OCI-LY3 (cell line): ENCODE measurements at regions not wholly inside any gene's neighbourhood (a gene's known extent, or its start where the extent isn't known, plus 50 kb on each side); places are given as distances from the start of the nearest gene placed in this dataset.

ENCODE experiments used
- EZH2phosphoT487 ChIP-seq: fragments of 200-600 bp; shearing (Covaris generic); IDR thresholded peaks from 2 replicates; pipeline ENCODE4 v1.6.1; 2018; ENCODE audit warnings: antibody characterized with exemption, mixed run types, low read depth
- TF ChIP-seq, protein P1 (sequence below): fragments of 200-600, 300-600 bp; sonication (generic); IDR thresholded peaks from 2 replicates; pipeline ENCODE4 v1.5.1; 2014; ENCODE audit warnings: antibody characterized with exemption, low read length, low read depth

DNA sequence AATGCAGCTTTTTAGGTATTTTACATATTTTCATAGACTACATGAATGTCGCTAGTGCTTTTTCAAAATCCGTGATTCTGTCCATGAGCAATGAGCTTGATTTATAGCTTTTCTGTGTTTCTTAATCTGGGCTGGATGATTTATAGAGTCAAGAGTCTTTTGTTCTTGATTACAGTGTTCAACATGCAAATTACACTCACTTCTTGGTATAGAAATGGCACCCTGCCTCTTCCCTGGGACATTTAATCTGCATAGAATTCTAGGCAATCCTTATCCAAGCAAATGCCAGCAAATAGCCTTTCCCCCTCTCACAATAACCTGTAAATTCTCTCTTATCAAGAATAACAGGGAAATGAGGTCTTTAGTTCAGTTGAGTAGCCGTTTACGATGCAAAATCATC is 246.2 kb upstream of the SEMA3C start:
- TF ChIP-seq EZH2phosphoT487 = no peak
- TF ChIP-seq, protein P1, sequence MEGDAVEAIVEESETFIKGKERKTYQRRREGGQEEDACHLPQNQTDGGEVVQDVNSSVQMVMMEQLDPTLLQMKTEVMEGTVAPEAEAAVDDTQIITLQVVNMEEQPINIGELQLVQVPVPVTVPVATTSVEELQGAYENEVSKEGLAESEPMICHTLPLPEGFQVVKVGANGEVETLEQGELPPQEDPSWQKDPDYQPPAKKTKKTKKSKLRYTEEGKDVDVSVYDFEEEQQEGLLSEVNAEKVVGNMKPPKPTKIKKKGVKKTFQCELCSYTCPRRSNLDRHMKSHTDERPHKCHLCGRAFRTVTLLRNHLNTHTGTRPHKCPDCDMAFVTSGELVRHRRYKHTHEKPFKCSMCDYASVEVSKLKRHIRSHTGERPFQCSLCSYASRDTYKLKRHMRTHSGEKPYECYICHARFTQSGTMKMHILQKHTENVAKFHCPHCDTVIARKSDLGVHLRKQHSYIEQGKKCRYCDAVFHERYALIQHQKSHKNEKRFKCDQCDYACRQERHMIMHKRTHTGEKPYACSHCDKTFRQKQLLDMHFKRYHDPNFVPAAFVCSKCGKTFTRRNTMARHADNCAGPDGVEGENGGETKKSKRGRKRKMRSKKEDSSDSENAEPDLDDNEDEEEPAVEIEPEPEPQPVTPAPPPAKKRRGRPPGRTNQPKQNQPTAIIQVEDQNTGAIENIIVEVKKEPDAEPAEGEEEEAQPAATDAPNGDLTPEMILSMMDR = no peak
